Panc1 (cell line): ENCODE measurements at regions not wholly inside any gene's neighbourhood (a gene's known extent, or its start where the extent isn't known, plus 50 kb on each side); places are given as distances from the start of the nearest gene placed in this dataset.

Experiments
- POLR2AphosphoS5 ChIP-seq: IDR thresholded peaks from 2 replicates; pipeline ENCODE4 v1.6.1; 2012; ENCODE audit warnings: mild to moderate bottlenecking, low read depth, low read length, moderate library complexity
- SIN3A ChIP-seq: IDR thresholded peaks from 2 replicates; pipeline ENCODE4 v1.6.1; 2012; ENCODE audit warnings: low read depth, mild to moderate bottlenecking, low read length, moderate library complexity, borderline replicate concordance; ENCODE audit not compliant: insufficient read depth
- TCF7L2 ChIP-seq: IDR thresholded peaks from 2 replicates; pipeline ENCODE4 v1.6.1; 2011; ENCODE audit warnings: mild to moderate bottlenecking, low read depth, low read length, inconsistent platforms
- TF ChIP-seq, protein P1 (sequence below), 2 experiments: IDR thresholded peaks; 2 replicates each; pipeline ENCODE4 v1.6.1; 2011 to 2012; ENCODE audit warnings: low read depth in 2 of 2, control low read depth in 1 of 2, low read length in 1 of 2, mild to moderate bottlenecking in 1 of 2, moderate library complexity in 1 of 2; ENCODE audit not compliant: insufficient read depth in 1 of 2
- TF ChIP-seq, protein P2 (sequence below): fragments of 450-650 bp; IDR thresholded peaks from 2 replicates; pipeline ENCODE4 v1.5.1; 2017; ENCODE audit warnings: mild to moderate bottlenecking

DNA sequence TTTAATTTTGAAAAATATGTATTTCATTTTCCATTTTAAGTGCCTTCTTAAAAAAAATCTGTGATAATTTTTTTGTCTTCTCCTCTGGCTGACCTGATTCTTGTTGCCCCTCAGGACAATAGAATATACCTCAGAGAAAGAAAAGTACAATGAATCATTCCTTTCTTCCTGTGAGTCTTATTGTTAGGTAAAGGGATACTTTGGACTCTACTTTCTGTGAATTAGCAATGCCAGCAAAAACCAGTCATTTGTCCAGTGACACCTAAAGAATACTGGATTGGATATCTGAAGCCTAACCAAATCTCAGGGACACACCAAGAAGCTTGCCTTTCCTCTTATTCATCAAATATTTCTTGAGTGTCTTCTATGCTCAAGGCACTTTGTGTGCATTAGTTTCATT lies 102.1 kb downstream of the AREG start:
- TF ChIP-seq, protein P1, sequence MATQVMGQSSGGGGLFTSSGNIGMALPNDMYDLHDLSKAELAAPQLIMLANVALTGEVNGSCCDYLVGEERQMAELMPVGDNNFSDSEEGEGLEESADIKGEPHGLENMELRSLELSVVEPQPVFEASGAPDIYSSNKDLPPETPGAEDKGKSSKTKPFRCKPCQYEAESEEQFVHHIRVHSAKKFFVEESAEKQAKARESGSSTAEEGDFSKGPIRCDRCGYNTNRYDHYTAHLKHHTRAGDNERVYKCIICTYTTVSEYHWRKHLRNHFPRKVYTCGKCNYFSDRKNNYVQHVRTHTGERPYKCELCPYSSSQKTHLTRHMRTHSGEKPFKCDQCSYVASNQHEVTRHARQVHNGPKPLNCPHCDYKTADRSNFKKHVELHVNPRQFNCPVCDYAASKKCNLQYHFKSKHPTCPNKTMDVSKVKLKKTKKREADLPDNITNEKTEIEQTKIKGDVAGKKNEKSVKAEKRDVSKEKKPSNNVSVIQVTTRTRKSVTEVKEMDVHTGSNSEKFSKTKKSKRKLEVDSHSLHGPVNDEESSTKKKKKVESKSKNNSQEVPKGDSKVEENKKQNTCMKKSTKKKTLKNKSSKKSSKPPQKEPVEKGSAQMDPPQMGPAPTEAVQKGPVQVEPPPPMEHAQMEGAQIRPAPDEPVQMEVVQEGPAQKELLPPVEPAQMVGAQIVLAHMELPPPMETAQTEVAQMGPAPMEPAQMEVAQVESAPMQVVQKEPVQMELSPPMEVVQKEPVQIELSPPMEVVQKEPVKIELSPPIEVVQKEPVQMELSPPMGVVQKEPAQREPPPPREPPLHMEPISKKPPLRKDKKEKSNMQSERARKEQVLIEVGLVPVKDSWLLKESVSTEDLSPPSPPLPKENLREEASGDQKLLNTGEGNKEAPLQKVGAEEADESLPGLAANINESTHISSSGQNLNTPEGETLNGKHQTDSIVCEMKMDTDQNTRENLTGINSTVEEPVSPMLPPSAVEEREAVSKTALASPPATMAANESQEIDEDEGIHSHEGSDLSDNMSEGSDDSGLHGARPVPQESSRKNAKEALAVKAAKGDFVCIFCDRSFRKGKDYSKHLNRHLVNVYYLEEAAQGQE (IDR thresholded peaks at IDR 0.05; ENCODE audit: insufficient read depth in 1 of 2, low read depth in 2 of 2, low read length in 1 of 2): no peak
- no peak for TF ChIP-seq POLR2AphosphoS5
- TF ChIP-seq, protein P2, sequence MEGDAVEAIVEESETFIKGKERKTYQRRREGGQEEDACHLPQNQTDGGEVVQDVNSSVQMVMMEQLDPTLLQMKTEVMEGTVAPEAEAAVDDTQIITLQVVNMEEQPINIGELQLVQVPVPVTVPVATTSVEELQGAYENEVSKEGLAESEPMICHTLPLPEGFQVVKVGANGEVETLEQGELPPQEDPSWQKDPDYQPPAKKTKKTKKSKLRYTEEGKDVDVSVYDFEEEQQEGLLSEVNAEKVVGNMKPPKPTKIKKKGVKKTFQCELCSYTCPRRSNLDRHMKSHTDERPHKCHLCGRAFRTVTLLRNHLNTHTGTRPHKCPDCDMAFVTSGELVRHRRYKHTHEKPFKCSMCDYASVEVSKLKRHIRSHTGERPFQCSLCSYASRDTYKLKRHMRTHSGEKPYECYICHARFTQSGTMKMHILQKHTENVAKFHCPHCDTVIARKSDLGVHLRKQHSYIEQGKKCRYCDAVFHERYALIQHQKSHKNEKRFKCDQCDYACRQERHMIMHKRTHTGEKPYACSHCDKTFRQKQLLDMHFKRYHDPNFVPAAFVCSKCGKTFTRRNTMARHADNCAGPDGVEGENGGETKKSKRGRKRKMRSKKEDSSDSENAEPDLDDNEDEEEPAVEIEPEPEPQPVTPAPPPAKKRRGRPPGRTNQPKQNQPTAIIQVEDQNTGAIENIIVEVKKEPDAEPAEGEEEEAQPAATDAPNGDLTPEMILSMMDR: no peak
- TF ChIP-seq SIN3A: no peak
- no peak for TF ChIP-seq TCF7L2
